ENCODE measurements at regions not wholly inside any gene's neighbourhood (a gene's known extent, or its start where the extent isn't known, plus 50 kb on each side); places are given as distances from the start of the nearest gene placed in this dataset.

GRCh38 chr18:54717673-54718407 is 110.4 kb upstream of the RAB27B start:
- DNase-seq: no peak

DNA sequence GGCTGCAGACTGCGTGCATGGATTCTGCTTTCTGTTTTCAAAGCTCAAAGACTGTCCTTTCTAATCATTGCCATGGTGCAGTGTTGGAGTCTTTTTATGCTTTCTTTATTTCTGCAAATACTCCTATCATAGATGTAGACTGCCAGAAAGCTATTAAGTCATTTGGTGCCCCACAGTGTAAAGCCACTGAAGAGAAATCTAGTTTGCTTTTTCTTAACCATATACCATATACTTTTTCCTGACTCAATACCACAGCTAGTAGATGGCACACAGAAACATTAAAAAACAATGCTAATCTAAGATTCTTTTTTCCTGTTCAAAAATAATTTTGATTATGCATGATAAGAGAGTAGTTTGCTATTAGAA is 109.9 kb upstream of the RAB27B start:
- DNase-seq: no peak

DNA sequence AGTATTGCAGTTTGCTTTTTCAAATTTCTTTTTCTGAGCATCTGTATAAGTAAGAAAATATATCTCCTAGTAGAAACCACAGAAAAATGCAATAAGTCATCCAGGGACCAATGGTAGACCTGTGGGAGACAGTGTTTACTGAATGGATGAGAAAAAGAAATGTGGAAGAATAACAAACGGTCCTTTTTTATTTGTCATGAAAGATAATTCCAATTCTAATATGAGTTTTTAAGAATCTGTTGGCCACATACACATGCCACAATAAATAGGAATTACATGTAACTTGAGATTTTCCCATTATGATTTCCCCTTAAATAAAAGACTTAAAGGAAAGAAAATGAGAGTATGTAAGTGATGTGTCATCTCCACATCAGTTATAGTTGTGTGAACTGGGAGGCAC is 107.7 kb upstream of the RAB27B start:
- DNase-seq: no peak

GRCh38 chr18:54726143-54726542 is 102.1 kb upstream of the RAB27B start:
- DNase-seq: no peak

DNA sequence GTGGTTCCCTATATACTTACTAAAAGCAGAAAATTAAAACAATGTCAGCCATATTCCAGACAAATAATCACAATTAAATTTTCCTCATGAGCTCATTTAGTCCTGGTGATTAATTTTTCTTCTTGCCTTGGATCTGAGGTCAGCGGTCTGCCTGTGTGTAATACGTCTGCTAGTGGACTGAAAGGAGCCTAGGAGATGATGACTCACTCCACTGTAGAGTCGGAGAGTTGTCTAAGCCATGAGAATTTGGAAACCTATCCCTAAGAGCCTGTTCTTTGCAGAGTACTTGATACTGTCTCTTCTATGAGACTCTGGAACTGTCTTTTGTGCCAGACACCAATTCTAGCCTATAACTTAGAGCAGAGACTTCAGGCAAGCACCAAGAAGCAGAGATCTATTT is 94.2 kb upstream of the RAB27B start:
- no peak for DNase-seq

DNA sequence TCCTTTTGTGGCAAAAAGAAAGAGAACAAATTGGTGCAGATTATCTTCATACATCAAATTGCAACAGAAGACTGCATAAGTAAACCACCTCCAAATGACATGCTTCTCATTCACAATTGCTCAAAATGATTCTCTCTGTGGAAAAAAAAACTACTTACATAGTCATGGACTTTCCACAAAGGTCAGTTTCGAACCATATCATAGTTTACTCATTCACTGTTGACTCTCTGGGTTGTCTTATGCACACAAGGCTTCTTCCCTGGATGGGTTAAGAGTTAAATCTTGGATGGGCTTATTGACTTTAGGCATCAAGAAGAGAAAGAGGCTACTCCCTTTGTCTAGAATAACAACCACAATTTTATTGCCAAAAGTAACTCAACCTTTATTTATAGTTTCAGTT is 91.3 kb upstream of the RAB27B start:
- no peak for DNase-seq

DNA sequence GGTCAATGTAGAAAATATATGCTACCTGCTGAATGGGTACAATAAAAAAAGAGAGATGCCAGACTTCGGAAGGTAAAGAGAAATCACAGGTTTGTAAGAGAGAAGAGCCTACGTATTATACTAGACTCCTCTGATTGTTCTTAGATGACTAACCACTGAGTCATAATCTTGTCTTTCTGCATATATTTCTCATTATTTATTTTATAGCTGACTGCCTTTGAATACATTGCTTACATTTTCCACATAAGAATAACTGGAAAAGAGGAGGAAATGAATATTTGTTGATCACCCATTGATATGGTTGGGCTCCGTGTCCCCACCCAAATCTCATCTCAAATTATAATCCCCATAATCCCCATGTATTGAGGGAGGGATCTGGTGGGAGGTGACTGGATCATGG is 90.3 kb upstream of the RAB27B start:
- no peak for DNase-seq

DNA sequence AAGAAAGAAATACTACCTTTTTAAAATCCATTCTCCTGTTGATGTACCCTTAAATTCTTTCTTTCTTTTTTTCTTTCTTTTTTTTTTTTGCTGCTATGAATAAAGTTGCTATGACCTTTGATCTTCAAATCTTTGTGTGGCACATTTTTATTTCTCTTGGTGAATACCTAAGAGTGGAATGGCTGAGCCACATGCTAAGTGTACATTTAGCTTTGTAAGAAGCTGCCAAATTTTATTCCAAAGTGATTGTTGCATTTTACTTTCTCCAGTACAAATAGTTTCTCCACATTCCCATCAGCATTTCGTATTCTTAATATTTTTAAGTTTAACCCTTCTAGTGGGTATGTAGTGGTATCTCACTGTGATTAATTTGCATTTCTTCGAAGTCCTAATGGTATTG is 88.8 kb upstream of the RAB27B start:
- DNase-seq: no peak

DNA sequence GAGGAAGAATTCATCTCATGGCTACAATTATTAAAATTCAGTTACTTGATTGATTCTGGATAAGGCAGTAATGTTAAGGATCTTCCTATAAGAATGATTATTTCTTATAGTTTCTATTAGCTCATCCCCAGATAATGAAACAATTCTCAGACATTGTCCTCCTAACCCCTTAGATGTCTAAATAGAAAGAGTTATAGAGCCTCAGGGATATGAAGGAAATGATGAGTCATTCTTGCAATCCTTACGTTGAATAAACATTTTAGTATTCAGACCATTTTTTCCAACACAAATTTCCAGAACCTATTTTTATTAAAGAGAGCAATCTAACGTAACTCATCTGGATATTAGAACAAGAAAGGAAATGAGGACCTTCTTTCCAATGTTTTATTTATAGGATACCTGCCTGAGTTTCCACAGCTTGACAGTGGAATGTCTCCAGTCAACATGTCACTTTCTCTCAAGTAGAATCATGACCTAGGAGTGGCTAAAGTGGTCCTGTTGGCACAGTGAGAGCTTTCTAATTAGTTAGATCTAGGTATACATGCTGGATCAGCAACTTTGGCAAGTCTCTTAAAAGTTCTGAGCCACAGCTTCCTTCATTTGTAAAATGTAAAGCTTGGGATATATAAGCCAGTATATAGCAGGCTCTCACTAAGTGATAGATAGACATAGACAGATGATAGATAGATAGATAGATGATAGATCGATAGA is 88.0 kb upstream of the RAB27B start:
- no peak for DNase-seq

DNA sequence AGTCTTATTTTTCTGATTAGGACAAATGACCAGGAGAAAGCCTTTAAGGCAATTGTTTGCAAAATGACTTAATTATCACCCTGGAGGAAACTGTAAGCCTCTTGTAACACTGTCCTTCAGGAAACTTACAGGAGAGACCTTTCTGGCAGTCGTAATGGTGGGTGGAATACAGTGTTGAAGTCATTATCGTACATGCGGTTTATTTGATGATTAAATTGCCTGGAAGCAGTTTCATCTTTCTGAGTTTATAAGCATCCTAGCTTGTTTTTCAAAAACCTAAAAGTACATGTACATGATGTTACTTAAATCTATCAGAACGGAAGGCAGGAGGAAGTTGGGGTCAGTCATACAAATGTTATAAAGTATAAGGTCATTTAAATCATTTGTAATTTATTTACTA is 86.2 kb upstream of the RAB27B start:
- DNase-seq: no peak

DNA sequence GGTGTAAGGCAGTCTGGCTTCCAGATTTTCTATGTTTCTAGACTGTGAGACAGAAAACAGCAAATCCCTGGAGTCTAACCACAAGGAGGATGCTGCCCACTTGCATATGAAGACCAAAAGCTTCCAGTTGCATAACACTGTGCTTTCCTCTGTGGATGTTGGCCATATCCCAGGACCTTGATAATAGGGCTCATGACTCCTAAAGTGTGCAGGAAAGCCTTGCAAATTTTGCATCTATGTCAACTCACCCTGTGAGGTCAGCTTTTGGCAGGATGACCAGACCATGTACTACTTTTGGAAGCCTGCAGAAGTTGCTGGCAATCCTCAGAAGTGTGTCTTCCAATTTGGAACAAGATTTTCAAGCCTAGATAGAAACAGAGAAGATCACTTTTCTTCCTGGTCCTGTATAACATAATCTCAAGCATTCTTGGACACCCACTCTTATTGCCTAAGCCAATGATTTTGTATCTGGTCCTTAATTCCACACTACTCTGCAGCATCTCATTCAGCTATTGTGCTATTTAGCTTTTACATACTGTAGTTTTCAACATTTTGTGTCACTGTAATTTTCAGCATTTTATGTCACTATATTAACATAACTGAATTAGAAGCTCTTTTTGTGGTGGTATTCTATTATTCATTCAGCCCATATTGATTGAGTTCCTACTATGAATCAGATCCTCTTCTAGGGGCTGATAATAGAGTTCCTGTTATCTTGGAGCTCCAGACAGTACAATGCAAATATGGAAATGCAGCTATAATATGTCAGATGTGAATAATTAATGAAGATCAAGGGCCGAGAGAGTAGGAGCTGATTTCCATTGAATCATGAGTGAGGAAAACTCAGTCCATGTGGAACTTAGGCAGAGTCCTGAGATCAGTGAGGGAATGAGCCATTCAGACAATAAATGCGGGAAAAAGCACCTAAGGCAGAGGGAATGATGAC is 85.3 kb upstream of the RAB27B start:
- DNase-seq: no peak

DNA sequence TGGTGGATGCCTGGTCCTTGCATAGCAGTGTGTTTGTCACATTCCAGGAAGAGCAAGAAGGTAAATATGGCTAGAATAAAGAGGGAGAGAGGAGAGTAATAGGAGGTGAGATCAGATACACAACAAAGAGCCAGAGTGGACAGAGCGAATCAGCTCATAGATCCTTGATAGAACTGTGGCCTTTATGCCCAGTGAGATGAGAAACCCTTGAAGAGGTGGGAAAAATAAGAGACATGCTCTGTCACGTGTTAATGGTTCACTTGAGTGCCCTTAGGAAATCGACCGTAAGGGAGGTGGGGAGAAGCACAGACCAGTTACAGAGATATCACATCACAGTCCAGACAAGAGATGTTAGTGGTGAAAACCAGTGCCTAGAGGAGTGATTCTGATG is 84.7 kb upstream of the RAB27B start:
- DNase-seq: peak; percentile 11

DNA sequence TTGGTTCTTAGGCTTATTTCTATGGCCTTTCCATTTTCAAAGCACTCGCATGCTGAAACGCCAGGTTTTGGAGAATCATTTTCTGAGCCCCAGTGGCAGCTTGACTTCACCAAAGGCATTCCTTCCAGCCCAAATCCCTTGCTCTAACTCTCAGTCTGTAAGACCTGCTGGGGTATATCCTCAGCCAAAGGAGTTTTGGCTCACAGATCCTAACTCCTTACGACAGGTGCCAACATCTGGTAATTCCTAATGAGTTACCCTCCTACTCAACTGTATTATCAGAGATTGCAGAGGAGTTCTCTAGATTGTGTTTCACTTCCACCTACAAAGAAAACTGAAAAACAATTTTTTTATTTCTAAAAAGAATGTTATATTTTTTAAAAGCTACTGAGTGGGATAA is 79.0 kb upstream of the RAB27B start:
- DNase-seq: no peak

- no peak for DNase-seq
These were observed 77.9 kb upstream of the RAB27B start for GRCh38 chr18:54750350-54750749.

GRCh38 chr18:54752185-54752584 is 76.1 kb upstream of the RAB27B start:
- DNase-seq: no peak

DNA sequence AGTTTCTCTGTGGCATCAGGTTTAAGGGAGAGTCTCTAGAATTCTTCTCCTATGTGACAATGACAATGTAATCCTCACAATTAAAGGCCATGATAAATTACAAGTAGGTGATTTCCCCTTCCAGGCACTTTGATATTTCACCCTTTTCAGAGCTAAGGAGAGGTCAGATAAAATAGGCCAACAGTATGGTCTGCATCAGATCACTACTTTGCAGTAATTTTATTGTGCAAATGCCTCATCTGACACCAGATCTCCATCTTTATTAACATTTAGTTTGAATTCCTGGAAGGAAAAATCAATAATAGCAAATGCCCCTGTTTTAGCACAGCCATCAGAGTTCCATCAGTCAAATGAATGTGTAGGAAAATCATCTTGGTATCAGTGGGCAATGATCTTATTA is 72.8 kb upstream of the RAB27B start:
- DNase-seq: no peak

GRCh38 chr18:54762386-54762785 is 65.9 kb upstream of the RAB27B start:
- no peak for DNase-seq

- DNase-seq: no peak
These were observed 63.5 kb upstream of the RAB27B start for GRCh38 chr18:54764786-54765185.

DNA sequence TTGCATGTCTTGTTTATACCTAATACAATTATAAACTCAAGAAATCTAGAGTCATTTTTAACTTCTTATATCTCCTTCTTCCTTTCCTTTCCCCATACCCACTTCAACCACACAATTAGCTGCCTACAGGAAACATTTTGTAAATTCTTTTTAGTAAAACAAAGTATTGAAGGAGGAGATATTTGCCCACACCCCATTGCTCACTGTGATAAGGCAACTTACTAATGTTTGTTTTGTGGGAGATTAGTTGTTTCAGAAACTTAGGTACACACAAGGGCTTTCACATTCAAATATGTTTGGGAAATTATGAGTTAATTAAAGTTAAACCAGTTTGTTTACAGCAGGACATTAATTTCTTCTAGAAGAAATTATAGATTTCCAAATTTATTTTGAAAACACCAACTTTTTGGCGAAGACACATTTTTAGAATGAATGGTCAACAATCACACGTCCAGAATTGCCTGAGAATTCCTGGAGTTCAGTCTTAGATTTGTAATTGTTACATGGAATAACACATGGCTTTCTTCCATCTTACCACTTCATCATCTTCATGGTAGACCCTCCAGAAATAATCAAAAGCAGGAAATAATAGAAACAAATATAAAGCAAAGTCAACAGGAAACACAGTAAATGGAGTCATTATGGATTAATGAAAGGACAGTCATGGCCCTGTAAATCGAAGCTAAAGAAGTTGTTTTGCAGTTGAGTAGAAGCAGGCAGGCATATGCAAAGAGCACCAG is 62.5 kb upstream of the RAB27B start:
- no peak for DNase-seq

- no peak for DNase-seq
These were observed 61.6 kb upstream of the RAB27B start for GRCh38 chr18:54766634-54767033.

DNA sequence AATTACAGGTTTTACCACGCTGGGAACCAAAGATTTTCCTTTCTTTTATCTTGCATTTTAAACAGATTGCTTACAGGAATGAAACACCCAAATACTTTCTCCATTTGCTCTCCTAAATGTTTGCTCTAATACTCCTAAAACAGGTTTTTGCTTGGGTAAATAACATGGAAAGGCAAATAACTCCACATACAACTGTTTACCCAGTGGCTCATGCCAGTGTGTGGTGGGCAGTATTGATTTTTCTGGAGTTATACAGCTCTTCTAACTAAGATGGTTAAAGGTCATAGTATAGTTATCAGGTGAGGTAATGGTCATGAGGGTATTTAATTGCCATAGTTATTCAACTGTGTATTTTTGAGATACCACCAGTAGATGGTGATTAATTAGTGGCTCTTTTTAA is 61.2 kb upstream of the RAB27B start:
- DNase-seq: no peak

DNA sequence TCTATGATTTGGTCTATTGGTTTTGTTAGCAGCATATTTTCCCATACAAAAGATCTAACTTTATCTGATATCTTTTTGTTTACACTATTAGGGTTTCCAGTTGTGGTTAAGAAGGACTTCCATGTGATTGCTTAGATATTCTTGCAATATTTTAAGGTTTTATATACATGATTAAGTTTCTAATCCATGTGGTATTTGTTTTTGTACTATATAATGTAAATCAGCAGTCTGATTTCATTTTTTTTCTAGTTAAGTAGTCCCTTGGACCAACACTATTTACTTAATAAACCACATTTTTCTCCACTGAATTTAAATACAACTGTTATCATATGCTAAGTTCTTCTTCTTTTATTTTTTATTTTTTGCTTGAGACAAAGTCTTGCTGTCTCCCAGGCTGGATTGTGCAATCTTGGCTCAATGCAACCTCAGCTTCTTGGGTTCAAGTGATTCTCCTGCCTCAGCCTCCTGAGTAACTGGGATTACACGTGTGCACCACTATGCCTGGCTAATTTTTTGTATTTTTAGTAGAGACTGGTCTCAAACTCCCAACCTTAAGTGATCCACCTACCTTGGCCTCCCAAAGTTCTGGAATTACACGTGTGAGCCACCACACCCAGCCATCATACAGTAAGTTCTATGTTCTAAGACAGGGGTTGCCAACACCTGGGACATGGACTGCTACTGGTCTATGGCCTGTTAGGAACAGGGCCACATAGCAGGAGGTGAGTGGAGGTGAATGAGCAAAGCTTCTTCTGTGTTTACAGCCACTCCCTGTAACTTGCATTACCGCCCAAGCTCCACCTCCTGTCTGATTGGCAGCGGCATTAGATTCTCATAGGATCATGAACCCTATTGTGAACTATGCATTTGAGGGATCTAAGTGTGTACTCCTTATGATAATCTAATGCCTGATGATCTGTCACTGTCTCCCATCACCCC is 58.5 kb upstream of the RAB27B start:
- DNase-seq: no peak

Measured in NCI-H187 treated with DMSO at 0.1 percent for 48 hours (cell line).